HepG2 (cell line): ENCODE measurements at regions not wholly inside any gene's neighbourhood (a gene's known extent, or its start where the extent isn't known, plus 50 kb on each side); places are given as distances from the start of the nearest gene placed in this dataset.

Source experiments
- ATAC-seq: fragments of 200-7000 bp; cut with Tn5 transposase; 3 replicates; pipeline ENCODE4 v1.9.1; 2020; ENCODE audit warnings: mild to moderate bottlenecking, moderate library complexity
- BruUV-seq: library from RNA; stranded (reverse); fragments of 400-500 nt; replicated peaks from 2 replicates; lab custom pipeline; 2021; lab: Mats Ljungman, UMichigan
- CTCF ChIA-PET: fragments of 300-600 bp; formaldehyde crosslinking; extraction: SDS; loops from one replicate; lab custom pipeline; 2021; ENCODE audit warnings: low total read pairs, inconsistent platforms, low intra/inter-chr PET ratio; lab: Yijun Ruan, JAX
- POLR2A ChIA-PET: fragments of 350-600 bp; sonication (Branson Sonifier 250); formaldehyde crosslinking; loops from one replicate; lab custom pipeline; 2020; ENCODE audit warnings: antibody characterized with exemption, inconsistent platforms; lab: Yijun Ruan, JAX
- DNase-seq: peaks from one replicate; pipeline ENCODE4 v3.0.0-alpha.2; 2015; ENCODE audit warnings: low spot score
- FAIRE-seq: peaks from 3 replicates; lab custom pipeline; 2011; peaks lifted over from hg19 to GRCh38; lab: Jason Lieb, UNC
- H2AFZ ChIP-seq: one replicate; pipeline ENCODE4 v1.6.1; 2011; ENCODE audit warnings: low read length, inconsistent platforms
- H3K27ac ChIP-seq: fragments of 300-600 bp; 3 replicates; pipeline ENCODE4 v1.8.0; 2011; ENCODE audit warnings: mixed run types, mild to moderate bottlenecking, mixed read lengths, low read length, inconsistent platforms; ENCODE audit not compliant: insufficient read depth; ENCODE audit errors: extremely low read length
- H3K27me3 ChIP-seq, 2 experiments: fragments of 200-600 bp in 1 of 2; 2 replicates in 1 of 2; 3 replicates in 1 of 2; pipeline versions ENCODE4 v1.6.0 to v1.8.0; 2011; ENCODE audit warnings: low read length in 2 of 2, mild to moderate bottlenecking in 2 of 2, moderate library complexity in 2 of 2, inconsistent platforms in 1 of 2; ENCODE audit not compliant: insufficient read depth in 2 of 2, control insufficient read depth in 1 of 2
- H3K36me3 ChIP-seq, 2 experiments: fragments of 200-600 bp in 1 of 2; replicated peaks in 1 of 2; 2 replicates in 1 of 2; 3 replicates in 1 of 2; pipeline versions ENCODE4 v1.5.1 to v1.8.0; 2011; ENCODE audit warnings: low read length in 2 of 2, inconsistent platforms in 1 of 2; ENCODE audit not compliant: insufficient read depth in 2 of 2, control insufficient read depth in 1 of 2
- H3K4me1 ChIP-seq: 2 replicates; pipeline ENCODE4 v1.5.1; 2012; ENCODE audit warnings: low read length, inconsistent platforms; ENCODE audit not compliant: insufficient read depth
- H3K4me2 ChIP-seq: 2 replicates; pipeline ENCODE4 v1.6.0; 2011; ENCODE audit warnings: low read depth, low read length, inconsistent platforms
- H3K4me3 ChIP-seq, 3 experiments: fragments of 200-600 bp in 1 of 3; sonication (generic), shearing (Covaris generic) in 1 of 3; replicated peaks in 1 of 3; 2 replicates each; pipeline ENCODE4 v1.5.1; 2011 to 2016; ENCODE audit warnings: low read length in 3 of 3, inconsistent platforms in 2 of 3, low read depth in 2 of 3, mild to moderate bottlenecking in 2 of 3, control low read depth in 1 of 3, mixed read lengths in 1 of 3; ENCODE audit not compliant: insufficient read depth in 1 of 3
- H3K79me2 ChIP-seq: one replicate; pipeline ENCODE4 v1.6.1; 2011; ENCODE audit warnings: low read length, inconsistent platforms; ENCODE audit not compliant: insufficient read depth
- H3K9ac ChIP-seq: 2 replicates; pipeline ENCODE4 v1.6.0; 2011; ENCODE audit warnings: mild to moderate bottlenecking, low read depth, low read length, inconsistent platforms; ENCODE audit not compliant: insufficient read depth
- H3K9me3 ChIP-seq: 2 replicates; pipeline ENCODE4 v1.5.1; 2012; ENCODE audit warnings: mild to moderate bottlenecking, low read length
- H4K20me1 ChIP-seq: 2 replicates; pipeline ENCODE4 v1.6.0; 2011; ENCODE audit warnings: inconsistent platforms, mild to moderate bottlenecking, low read length, moderate library complexity; ENCODE audit not compliant: insufficient read depth
- CCDC6 ChIP-seq: sonication (generic); formaldehyde crosslinking; IDR thresholded peaks from 2 replicates; pipeline ENCODE4 v1.8.1; 2022; ENCODE audit warnings: mild to moderate bottlenecking, missing genetic modification reagents, moderate library complexity
- ELF4 ChIP-seq: sonication (generic); formaldehyde crosslinking; IDR thresholded peaks from 2 replicates; pipeline ENCODE4 v1.5.0; 2020; ENCODE audit warnings: missing genetic modification reagents, mild to moderate bottlenecking, moderate library complexity, borderline replicate concordance
- GFI1 ChIP-seq: sonication (generic); formaldehyde crosslinking; IDR thresholded peaks from 2 replicates; pipeline ENCODE4 v1.5.0; 2020; ENCODE audit warnings: missing genetic modification reagents, mild to moderate bottlenecking, borderline replicate concordance
- KDM3A ChIP-seq: IDR thresholded peaks from 2 replicates; pipeline ENCODE4 v1.6.1; 2018; ENCODE audit warnings: low read depth, missing compliant biosample characterization
- ZBTB3 ChIP-seq: sonication (generic); formaldehyde crosslinking; IDR thresholded peaks from 2 replicates; pipeline ENCODE4 v1.4.0; 2020; ENCODE audit warnings: low read depth, mild to moderate bottlenecking, moderate library complexity, missing genetic modification reagents, borderline replicate concordance
- ZNF781 ChIP-seq: sonication (generic); formaldehyde crosslinking; IDR thresholded peaks from 2 replicates; pipeline ENCODE4 v1.5.1; 2020; ENCODE audit warnings: borderline replicate concordance, mild to moderate bottlenecking, missing genetic modification reagents; ENCODE audit errors: not compliant biosample characterization
- WGBS: methylation state at CpG from one replicate; pipeline ENCODE4 v1.1.6; 2017; ENCODE audit warnings: low lambda C conversion rate; 5-methylcytosine and 5-hydroxymethylcytosine counted together
- in situ Hi-C: cut with HindIII; loops from 2 replicates; pipeline ENCODE4 v1.10.0; 2017; ENCODE audit warnings: low pct_unique_long_range_greater_than_20kb; ENCODE audit not compliant: extremely low pct_ligation_motif_present
- intact Hi-C: fragments of 100-400 bp; cut with micrococcal nuclease; formaldehyde crosslinking; loops from one replicate; pipeline ENCODE4 v1.10.0; 2022; ENCODE audit not compliant: unreplicated experiment
- TF ChIP-seq, protein P1 (sequence below): sonication (generic); formaldehyde crosslinking; IDR thresholded peaks from 2 replicates; pipeline ENCODE4 v1.8.0; 2022; ENCODE audit warnings: mild to moderate bottlenecking, missing genetic modification reagents
- TF ChIP-seq, protein P2 (sequence below): sonication (generic); formaldehyde crosslinking; IDR thresholded peaks from 2 replicates; pipeline ENCODE4 v1.4.0; 2020; ENCODE audit warnings: missing genetic modification reagents, borderline replicate concordance

DNA sequence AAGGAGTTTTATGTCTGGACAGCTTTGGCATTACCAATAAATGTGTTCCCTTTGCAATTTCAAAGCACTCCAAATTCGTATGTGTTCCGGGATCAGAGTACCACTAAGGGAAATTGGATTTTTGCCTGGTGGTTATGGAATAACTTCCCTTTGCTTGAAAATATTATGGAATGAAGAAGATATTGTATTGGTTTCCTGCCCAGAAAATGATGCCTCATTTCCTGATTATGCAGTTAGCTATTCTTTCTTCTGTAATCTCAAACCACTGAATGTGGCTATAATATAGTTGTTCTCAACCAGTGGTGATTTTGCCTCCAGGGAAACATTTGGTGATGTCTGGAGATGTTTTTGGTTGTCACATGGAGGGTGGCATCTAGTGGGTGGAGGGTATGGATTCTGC, 142.9 kb downstream of the PCDH7 start:
- DNase-seq (no peak), ATAC-seq (no peak), FAIRE-seq (no peak)
- Histone ChIP-seq H4K20me1 (no peaks in the 10 kb centered on the region), H3K79me2 (no peaks in the 10 kb centered on the region), H3K4me1 (no peaks in the 10 kb centered on the region), H3K4me3 (no peak overlapping the region), H3K36me3 (no peaks in the 10 kb centered on the region), H3K27me3 (no peaks in the 10 kb centered on the region), H3K27ac (no peak overlapping the region), H3K9ac (no peak overlapping the region), H3K4me2 (no peak overlapping the region), H3K9me3 (no peaks in the 10 kb centered on the region), H2AFZ (no peak overlapping the region)
- BruUV-seq = no TSS peak
- TF ChIP-seq KDM3A (CRISPR knock-in tag) = no peak
- TF ChIP-seq, protein P1, sequence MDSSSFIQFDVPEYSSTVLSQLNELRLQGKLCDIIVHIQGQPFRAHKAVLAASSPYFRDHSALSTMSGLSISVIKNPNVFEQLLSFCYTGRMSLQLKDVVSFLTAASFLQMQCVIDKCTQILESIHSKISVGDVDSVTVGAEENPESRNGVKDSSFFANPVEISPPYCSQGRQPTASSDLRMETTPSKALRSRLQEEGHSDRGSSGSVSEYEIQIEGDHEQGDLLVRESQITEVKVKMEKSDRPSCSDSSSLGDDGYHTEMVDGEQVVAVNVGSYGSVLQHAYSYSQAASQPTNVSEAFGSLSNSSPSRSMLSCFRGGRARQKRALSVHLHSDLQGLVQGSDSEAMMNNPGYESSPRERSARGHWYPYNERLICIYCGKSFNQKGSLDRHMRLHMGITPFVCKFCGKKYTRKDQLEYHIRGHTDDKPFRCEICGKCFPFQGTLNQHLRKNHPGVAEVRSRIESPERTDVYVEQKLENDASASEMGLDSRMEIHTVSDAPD = no peak
- TF ChIP-seq ELF4 (CRISPR knock-in tag) = no peak
- no peak for TF ChIP-seq ZNF781 (CRISPR knock-in tag)
- TF ChIP-seq, protein P2, sequence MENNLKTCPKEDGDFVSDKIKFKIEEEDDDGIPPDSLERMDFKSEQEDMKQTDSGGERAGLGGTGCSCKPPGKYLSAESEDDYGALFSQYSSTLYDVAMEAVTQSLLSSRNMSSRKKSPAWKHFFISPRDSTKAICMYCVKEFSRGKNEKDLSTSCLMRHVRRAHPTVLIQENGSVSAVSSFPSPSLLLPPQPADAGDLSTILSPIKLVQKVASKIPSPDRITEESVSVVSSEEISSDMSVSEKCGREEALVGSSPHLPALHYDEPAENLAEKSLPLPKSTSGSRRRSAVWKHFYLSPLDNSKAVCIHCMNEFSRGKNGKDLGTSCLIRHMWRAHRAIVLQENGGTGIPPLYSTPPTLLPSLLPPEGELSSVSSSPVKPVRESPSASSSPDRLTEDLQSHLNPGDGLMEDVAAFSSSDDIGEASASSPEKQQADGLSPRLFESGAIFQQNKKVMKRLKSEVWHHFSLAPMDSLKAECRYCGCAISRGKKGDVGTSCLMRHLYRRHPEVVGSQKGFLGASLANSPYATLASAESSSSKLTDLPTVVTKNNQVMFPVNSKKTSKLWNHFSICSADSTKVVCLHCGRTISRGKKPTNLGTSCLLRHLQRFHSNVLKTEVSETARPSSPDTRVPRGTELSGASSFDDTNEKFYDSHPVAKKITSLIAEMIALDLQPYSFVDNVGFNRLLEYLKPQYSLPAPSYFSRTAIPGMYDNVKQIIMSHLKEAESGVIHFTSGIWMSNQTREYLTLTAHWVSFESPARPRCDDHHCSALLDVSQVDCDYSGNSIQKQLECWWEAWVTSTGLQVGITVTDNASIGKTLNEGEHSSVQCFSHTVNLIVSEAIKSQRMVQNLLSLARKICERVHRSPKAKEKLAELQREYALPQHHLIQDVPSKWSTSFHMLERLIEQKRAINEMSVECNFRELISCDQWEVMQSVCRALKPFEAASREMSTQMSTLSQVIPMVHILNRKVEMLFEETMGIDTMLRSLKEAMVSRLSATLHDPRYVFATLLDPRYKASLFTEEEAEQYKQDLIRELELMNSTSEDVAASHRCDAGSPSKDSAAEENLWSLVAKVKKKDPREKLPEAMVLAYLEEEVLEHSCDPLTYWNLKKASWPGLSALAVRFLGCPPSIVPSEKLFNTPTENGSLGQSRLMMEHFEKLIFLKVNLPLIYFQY (CRISPR knock-in tag) = no peak
- no peak for TF ChIP-seq CCDC6 (CRISPR knock-in tag)
- no peak for TF ChIP-seq ZBTB3 (CRISPR knock-in tag)
- no peak for TF ChIP-seq GFI1
- CTCF ChIA-PET = no interaction called here
- in situ Hi-C loops = no loop called here
- WGBS = 47% methylated on average over 2 of the region's 2 CpGs
- intact Hi-C loops = no loop called here
- POLR2A ChIA-PET = no interaction called here
